ENCODE measurements at regions not wholly inside any gene's neighbourhood (a gene's known extent, or its start where the extent isn't known, plus 50 kb on each side); places are given as distances from the start of the nearest gene placed in this dataset.

- TF ChIP-seq, protein P1, sequence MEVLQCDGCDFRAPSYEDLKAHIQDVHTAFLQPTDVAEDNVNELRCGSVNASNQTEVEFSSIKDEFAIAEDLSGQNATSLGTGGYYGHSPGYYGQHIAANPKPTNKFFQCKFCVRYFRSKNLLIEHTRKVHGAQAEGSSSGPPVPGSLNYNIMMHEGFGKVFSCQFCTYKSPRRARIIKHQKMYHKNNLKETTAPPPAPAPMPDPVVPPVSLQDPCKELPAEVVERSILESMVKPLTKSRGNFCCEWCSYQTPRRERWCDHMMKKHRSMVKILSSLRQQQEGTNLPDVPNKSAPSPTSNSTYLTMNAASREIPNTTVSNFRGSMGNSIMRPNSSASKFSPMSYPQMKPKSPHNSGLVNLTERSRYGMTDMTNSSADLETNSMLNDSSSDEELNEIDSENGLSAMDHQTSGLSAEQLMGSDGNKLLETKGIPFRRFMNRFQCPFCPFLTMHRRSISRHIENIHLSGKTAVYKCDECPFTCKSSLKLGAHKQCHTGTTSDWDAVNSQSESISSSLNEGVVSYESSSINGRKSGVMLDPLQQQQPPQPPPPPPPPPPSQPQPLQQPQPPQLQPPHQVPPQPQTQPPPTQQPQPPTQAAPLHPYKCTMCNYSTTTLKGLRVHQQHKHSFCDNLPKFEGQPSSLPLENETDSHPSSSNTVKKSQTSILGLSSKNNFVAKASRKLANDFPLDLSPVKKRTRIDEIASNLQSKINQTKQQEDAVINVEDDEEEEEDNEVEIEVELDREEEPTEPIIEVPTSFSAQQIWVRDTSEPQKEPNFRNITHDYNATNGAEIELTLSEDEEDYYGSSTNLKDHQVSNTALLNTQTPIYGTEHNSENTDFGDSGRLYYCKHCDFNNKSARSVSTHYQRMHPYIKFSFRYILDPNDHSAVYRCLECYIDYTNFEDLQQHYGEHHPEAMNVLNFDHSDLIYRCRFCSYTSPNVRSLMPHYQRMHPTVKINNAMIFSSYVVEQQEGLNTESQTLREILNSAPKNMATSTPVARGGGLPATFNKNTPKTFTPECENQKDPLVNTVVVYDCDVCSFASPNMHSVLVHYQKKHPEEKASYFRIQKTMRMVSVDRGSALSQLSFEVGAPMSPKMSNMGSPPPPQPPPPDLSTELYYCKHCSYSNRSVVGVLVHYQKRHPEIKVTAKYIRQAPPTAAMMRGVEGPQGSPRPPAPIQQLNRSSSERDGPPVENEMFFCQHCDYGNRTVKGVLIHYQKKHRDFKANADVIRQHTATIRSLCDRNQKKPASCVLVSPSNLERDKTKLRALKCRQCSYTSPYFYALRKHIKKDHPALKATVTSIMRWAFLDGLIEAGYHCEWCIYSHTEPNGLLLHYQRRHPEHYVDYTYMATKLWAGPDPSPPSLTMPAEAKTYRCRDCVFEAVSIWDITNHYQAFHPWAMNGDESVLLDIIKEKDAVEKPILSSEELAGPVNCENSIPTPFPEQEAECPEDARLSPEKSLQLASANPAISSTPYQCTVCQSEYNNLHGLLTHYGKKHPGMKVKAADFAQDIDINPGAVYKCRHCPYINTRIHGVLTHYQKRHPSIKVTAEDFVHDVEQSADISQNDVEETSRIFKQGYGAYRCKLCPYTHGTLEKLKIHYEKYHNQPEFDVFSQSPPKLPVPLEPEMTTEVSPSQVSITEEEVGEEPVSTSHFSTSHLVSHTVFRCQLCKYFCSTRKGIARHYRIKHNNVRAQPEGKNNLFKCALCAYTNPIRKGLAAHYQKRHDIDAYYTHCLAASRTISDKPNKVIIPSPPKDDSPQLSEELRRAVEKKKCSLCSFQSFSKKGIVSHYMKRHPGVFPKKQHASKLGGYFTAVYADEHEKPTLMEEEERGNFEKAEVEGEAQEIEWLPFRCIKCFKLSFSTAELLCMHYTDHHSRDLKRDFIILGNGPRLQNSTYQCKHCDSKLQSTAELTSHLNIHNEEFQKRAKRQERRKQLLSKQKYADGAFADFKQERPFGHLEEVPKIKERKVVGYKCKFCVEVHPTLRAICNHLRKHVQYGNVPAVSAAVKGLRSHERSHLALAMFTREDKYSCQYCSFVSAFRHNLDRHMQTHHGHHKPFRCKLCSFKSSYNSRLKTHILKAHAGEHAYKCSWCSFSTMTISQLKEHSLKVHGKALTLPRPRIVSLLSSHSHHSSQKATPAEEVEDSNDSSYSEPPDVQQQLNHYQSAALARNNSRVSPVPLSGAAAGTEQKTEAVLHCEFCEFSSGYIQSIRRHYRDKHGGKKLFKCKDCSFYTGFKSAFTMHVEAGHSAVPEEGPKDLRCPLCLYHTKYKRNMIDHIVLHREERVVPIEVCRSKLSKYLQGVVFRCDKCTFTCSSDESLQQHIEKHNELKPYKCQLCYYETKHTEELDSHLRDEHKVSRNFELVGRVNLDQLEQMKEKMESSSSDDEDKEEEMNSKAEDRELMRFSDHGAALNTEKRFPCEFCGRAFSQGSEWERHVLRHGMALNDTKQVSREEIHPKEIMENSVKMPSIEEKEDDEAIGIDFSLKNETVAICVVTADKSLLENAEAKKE (CRISPR knock-in tag; IDR thresholded peaks at IDR 0.05) = no peak
Observed at GRCh38 chr11:27860811-27861210, 160.6 kb upstream of the BDNF start (continued).

DNA sequence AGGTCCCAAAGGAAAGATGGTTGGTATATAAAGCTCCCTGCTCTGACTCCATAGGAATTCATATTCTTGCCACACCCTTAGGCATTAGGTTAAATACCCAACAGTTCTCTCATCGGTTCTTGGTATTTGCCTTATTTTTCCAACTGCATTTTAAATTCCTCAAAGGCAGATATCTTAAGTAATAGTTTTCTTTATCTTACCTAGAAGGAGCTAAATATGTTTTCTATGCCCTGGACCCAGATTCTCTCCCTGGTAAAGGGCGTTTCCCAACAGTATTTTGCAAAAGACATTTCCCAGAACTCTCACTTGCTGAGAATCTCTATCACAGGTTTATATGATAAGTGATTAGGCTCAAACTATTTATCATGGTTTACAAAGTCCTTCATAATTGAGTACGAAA is 158.6 kb upstream of the BDNF start:
- Mint-ChIP-seq H3K36me3 (ENCODE audit: low read depth) (no peaks in the 10 kb centered on the region), H3K4me1 (peaks cover under 1% of the 10 kb centered on the region; the same call in 1 of the 3 replicates), H3K9me3 (no peaks in the 10 kb centered on the region; the same call in 2 of the 3 replicates), H3K27ac (no peak overlapping the region), H3K27me3 (ENCODE audit: insufficient read depth, low read depth, poor library complexity) (no peaks in the 10 kb centered on the region), H3K4me3 (no peak overlapping the region)
- no peaks in the 10 kb centered on the region for H3K27me3 ChIP-seq (ENCODE audit: insufficient read depth)
- no peak overlapping the region for H3K27ac ChIP-seq (ENCODE audit: low read depth)
- no peaks in the 10 kb centered on the region for H3K36me3 ChIP-seq (ENCODE audit: insufficient read depth)
- no peak overlapping the region for H2AFZ ChIP-seq
- no peak overlapping the region for H3K4me3 ChIP-seq
- no peaks in the 10 kb centered on the region for H3F3A ChIP-seq (replicated peaks; ENCODE audit: low read depth)
- H3K4me1 ChIP-seq (ENCODE audit: insufficient read depth) = no peaks in the 10 kb centered on the region
- ATAC-seq = no peak
- H3K4me2 ChIP-seq = no peak overlapping the region
- TF ChIP-seq ZNF331 (CRISPR knock-in tag; IDR thresholded peaks at IDR 0.05; ENCODE audit: low read depth) = no peak
- TF ChIP-seq, protein P2, sequence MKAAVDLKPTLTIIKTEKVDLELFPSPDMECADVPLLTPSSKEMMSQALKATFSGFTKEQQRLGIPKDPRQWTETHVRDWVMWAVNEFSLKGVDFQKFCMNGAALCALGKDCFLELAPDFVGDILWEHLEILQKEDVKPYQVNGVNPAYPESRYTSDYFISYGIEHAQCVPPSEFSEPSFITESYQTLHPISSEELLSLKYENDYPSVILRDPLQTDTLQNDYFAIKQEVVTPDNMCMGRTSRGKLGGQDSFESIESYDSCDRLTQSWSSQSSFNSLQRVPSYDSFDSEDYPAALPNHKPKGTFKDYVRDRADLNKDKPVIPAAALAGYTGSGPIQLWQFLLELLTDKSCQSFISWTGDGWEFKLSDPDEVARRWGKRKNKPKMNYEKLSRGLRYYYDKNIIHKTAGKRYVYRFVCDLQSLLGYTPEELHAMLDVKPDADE (IDR thresholded peaks at IDR 0.05) = no peak
- peaks cover 4% of the 10 kb centered on the region; the same call in 1 of the 2 replicates for H3K9me2 ChIP-seq (ENCODE audit: insufficient read depth)
- DNase-seq (ENCODE audit: low spot score) = no peak
- H4K20me1 ChIP-seq (replicated peaks; ENCODE audit: insufficient read depth) = no peaks in the 10 kb centered on the region
- H3K79me2 ChIP-seq (replicated peaks; ENCODE audit: insufficient read depth) = no peaks in the 10 kb centered on the region
